ENCODE measurements at regions not wholly inside any gene's neighbourhood (a gene's known extent, or its start where the extent isn't known, plus 50 kb on each side); places are given as distances from the start of the nearest gene placed in this dataset.

DNA sequence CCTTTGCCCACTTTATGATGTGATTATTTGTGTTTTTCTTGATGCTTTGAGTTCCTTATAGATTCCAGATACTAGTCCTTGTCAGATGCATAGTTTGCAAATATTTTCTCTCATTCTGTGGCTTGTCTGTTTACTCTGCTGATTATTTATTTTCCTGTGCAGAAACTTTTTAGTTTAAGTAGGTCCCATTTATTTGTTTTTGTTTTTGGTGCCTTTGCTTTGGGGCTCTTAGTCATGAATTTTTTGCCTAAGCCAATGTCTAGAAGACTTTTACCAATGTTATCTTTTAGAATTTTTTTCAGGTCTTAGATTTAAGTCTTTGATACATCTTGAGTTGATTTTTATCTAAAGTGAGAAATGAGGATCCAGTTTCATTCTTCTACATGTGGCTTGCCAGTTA lies 667.3 kb downstream of the SLC16A7 start:
- no peak for TF ChIP-seq CTCF (conservative IDR thresholded peaks at IDR 0.05 in 1 of 2, IDR thresholded peaks at IDR 0.05 in 1 of 2; ENCODE audit: extremely low read depth in 1 of 2, insufficient read depth in 1 of 2, low read depth in 1 of 2, low read length in 2 of 2)
- TF ChIP-seq EZH2 (IDR thresholded peaks at IDR 0.05; ENCODE audit: borderline replicate concordance, low read length), result no peak

Data from mammary epithelial cell (primary cell).